ENCODE measurements at regions not wholly inside any gene's neighbourhood (a gene's known extent, or its start where the extent isn't known, plus 50 kb on each side); places are given as distances from the start of the nearest gene placed in this dataset.
A peak's percentile ranks its signal among the peaks of the same experiment; 100 is the strongest.

DNA sequence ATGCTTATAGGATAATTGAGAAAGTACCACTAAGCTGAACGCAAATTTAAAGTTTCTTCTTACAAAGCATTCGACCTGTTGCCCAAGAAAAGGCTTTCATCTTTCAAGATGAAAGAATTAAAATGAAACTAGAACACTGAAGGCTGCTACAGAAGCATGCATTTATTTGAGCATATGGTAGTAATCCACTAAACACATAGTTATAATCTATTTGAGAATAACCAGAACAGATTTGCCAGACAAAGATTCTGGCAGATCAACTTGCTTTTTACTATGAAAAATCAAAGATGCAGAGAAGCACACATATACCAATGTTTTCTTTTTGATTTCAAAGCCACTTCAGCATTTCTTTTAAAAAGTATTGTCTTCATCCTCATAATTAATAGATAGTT lies 412.2 kb downstream of the UTRN start:
- WGBS, result 48% methylated on average over 2 of the region's 2 CpGs

GRCh38 chr6:144697801-144698200 lies 412.7 kb downstream of the UTRN start:
- no peak overlapping the region for H3K27ac ChIP-seq (ENCODE audit: low read depth in 1 of 2, low read length in 2 of 2)
- peaks cover 1 to 21% (median 16%) of the 10 kb centered on the region in 4 donors for H3K4me1 ChIP-seq (ENCODE audit: control insufficient read depth in 4 of 4, insufficient read depth in 4 of 4, low read length in 3 of 4)
- H3K9me3 ChIP-seq (ENCODE audit: control insufficient read depth in 4 of 4, low read length in 3 of 4), result no peaks in the 10 kb centered on the region
- H3K4me3 ChIP-seq (ENCODE audit: low read depth in 1 of 3, low read length in 3 of 3), result no peak overlapping the region
- no peaks in the 10 kb centered on the region for H3K27me3 ChIP-seq (ENCODE audit: control insufficient read depth in 4 of 4, insufficient read depth in 4 of 4, low read length in 3 of 4)
- no peak overlapping the region for H3K9ac ChIP-seq (ENCODE audit: low read depth in 1 of 2, low read length in 2 of 2)
- no peak for DNase-seq (ENCODE audit: low spot score)
- 35% methylated on average over 3 of the region's 3 CpGs for WGBS
- TF ChIP-seq HNF4G (IDR thresholded peaks at IDR 0.05) (no peak), ATF3 (IDR thresholded peaks at IDR 0.05) (no peak), CTCF (IDR thresholded peaks at IDR 0.05; ENCODE audit: low read depth, low read length, missing input control) (no peak), RAD21 (IDR thresholded peaks at IDR 0.05) (no peak), RXRA (IDR thresholded peaks at IDR 0.05) (no peak), NR2F2 (IDR thresholded peaks at IDR 0.05) (no peak), HNF4A (conservative IDR thresholded peaks at IDR 0.05) (no peak), YY1 (IDR thresholded peaks at IDR 0.05) (no peak)
- TF ChIP-seq, protein P1, sequence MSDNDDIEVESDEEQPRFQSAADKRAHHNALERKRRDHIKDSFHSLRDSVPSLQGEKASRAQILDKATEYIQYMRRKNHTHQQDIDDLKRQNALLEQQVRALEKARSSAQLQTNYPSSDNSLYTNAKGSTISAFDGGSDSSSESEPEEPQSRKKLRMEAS (IDR thresholded peaks at IDR 0.05), result no peak
- TF ChIP-seq, protein P2, sequence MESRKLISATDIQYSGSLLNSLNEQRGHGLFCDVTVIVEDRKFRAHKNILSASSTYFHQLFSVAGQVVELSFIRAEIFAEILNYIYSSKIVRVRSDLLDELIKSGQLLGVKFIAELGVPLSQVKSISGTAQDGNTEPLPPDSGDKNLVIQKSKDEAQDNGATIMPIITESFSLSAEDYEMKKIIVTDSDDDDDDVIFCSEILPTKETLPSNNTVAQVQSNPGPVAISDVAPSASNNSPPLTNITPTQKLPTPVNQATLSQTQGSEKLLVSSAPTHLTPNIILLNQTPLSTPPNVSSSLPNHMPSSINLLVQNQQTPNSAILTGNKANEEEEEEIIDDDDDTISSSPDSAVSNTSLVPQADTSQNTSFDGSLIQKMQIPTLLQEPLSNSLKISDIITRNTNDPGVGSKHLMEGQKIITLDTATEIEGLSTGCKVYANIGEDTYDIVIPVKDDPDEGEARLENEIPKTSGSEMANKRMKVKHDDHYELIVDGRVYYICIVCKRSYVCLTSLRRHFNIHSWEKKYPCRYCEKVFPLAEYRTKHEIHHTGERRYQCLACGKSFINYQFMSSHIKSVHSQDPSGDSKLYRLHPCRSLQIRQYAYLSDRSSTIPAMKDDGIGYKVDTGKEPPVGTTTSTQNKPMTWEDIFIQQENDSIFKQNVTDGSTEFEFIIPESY (IDR thresholded peaks at IDR 0.05), result no peak
- H3K36me3 ChIP-seq (ENCODE audit: control insufficient read depth in 4 of 4, insufficient read depth in 3 of 4, low read depth in 1 of 4, low read length in 3 of 4), result no peaks in the 10 kb centered on the region

More for the DNA sequence above, 412.2 kb downstream of the UTRN start:
- H3K9me3 ChIP-seq (ENCODE audit: control insufficient read depth in 4 of 4, low read length in 3 of 4), result no peaks in the 10 kb centered on the region
- H3K36me3 ChIP-seq (ENCODE audit: control insufficient read depth in 4 of 4, insufficient read depth in 3 of 4, low read depth in 1 of 4, low read length in 3 of 4), result no peaks in the 10 kb centered on the region
- H3K4me1 ChIP-seq (ENCODE audit: control insufficient read depth in 4 of 4, insufficient read depth in 4 of 4, low read length in 3 of 4), result peaks cover 1 to 21% (median 16%) of the 10 kb centered on the region in 4 donors
- H3K9ac ChIP-seq (ENCODE audit: low read depth in 1 of 2, low read length in 2 of 2), result peak overlapping the region; percentile 15 to 51
- no peak for DNase-seq (ENCODE audit: low spot score)
- H3K4me3 ChIP-seq (ENCODE audit: low read depth in 1 of 3, low read length in 3 of 3), result peak overlapping the region in 2 of 3 donors; percentile 9 to 57
- peak overlapping the region; percentile 27 to 39 for H3K27ac ChIP-seq (ENCODE audit: low read depth in 1 of 2, low read length in 2 of 2)
- no peaks in the 10 kb centered on the region for H3K27me3 ChIP-seq (ENCODE audit: control insufficient read depth in 4 of 4, insufficient read depth in 4 of 4, low read length in 3 of 4)
- no peak for TF ChIP-seq GABPA (IDR thresholded peaks at IDR 0.05 in 1 of 2, conservative IDR thresholded peaks at IDR 0.05 in 1 of 2)

DNA sequence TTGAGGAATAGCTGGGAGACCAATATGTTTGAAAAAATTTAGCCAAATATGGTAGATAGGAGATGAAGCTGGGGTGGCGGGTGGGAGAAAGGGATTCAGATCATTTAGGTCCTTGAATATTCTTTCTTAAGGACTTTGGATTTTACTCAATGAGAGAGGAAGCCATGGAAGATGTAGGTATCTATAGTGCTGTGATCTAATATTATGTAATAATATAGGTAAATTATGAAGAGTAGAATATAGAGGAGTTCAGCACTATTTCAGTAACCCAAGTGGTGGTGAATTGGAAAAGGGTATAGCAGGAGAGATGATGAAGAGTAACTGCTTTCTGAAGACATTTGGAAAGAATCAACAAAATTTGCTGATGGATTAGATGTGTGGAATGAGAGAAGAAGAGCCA lies 417.6 kb downstream of the UTRN start:
- H3K36me3 ChIP-seq (ENCODE audit: control insufficient read depth in 4 of 4, insufficient read depth in 3 of 4, low read depth in 1 of 4, low read length in 3 of 4), result peaks cover 0 to 8% (median 2%) of the 10 kb centered on the region in 4 donors
- WGBS, result 100% methylated on average over 1 of the region's 1 CpG
- H3K4me3 ChIP-seq (ENCODE audit: low read depth in 1 of 3, low read length in 3 of 3), result no peak overlapping the region
- no peak overlapping the region for H3K27ac ChIP-seq (ENCODE audit: low read depth in 1 of 2, low read length in 2 of 2)
- H3K9ac ChIP-seq (ENCODE audit: low read depth in 1 of 2, low read length in 2 of 2), result no peak overlapping the region
- no peaks in the 10 kb centered on the region for H3K9me3 ChIP-seq (ENCODE audit: control insufficient read depth in 4 of 4, low read length in 3 of 4)
- H3K4me1 ChIP-seq (ENCODE audit: control insufficient read depth in 4 of 4, insufficient read depth in 4 of 4, low read length in 3 of 4), result peaks cover 1 to 12% (median 8%) of the 10 kb centered on the region in 4 donors
- H3K27me3 ChIP-seq (ENCODE audit: control insufficient read depth in 4 of 4, insufficient read depth in 4 of 4, low read length in 3 of 4), result no peaks in the 10 kb centered on the region
- no peak for DNase-seq (ENCODE audit: low spot score)
- TF ChIP-seq RXRA (IDR thresholded peaks at IDR 0.05) (no peak), YY1 (IDR thresholded peaks at IDR 0.05) (no peak), HNF4G (IDR thresholded peaks at IDR 0.05) (no peak), TAF1 (conservative IDR thresholded peaks at IDR 0.05) (no peak), FOXA1 (IDR thresholded peaks at IDR 0.05) (no peak), EGR1 (IDR thresholded peaks at IDR 0.05; ENCODE audit: low read depth in 2 of 2) (no peak), ATF3 (IDR thresholded peaks at IDR 0.05) (no peak), HNF4A (conservative IDR thresholded peaks at IDR 0.05) (no peak), GABPA (IDR thresholded peaks at IDR 0.05 in 1 of 2, conservative IDR thresholded peaks at IDR 0.05 in 1 of 2) (no peak), REST (IDR thresholded peaks at IDR 0.05) (no peak), NR2F2 (IDR thresholded peaks at IDR 0.05) (no peak), JUND (IDR thresholded peaks at IDR 0.05) (no peak), SP1 (IDR thresholded peaks at IDR 0.05) (no peak)
- TF ChIP-seq, protein P2 (IDR thresholded peaks at IDR 0.05), result no peak
- TF ChIP-seq, protein P1 (IDR thresholded peaks at IDR 0.05), result no peak

Data from liver (tissue), 8 donors.